H1 (cell line): ENCODE measurements at regions not wholly inside any gene's neighbourhood (a gene's known extent, or its start where the extent isn't known, plus 50 kb on each side); places are given as distances from the start of the nearest gene placed in this dataset.
A peak's percentile ranks its signal among the peaks of the same experiment; 100 is the strongest.

Source experiments
- CTCF ChIA-PET: fragments of 300-600 bp; sonication (Branson Sonifier 250); formaldehyde crosslinking; loops from one replicate; lab custom pipeline; 2021; ENCODE audit not compliant: partially characterized antibody; lab: Charles Lee
- POLR2A ChIA-PET: fragments of 300-600 bp; sonication (Branson Sonifier 250); formaldehyde crosslinking; loops from one replicate; lab custom pipeline; 2021; ENCODE audit warnings: inconsistent platforms; ENCODE audit not compliant: partially characterized antibody; lab: Charles Lee
- DNase-seq, 2 experiments: peaks; one replicate each; pipeline versions ENCODE4 v3.0.0 to v3.0.0-alpha.2; 2010 to 2022; ENCODE audit warnings: low spot score in 2 of 2, low read depth in 1 of 2, mixed read lengths in 1 of 2
- FAIRE-seq: peaks from 2 replicates; lab custom pipeline; 2011; peaks lifted over from hg19 to GRCh38; lab: Jason Lieb, UNC
- H2AFZ ChIP-seq: 2 replicates; pipeline ENCODE4 v1.8.1; 2012; ENCODE audit warnings: low read length, inconsistent platforms
- H2AK5ac ChIP-seq: 2 replicates; pipeline ENCODE4 v1.6.1; 2013; ENCODE audit warnings: low read depth, low read length
- H2BK120ac ChIP-seq: replicated peaks from 2 replicates; pipeline ENCODE3; 2013; ENCODE audit warnings: low read depth, low read length, inconsistent platforms
- H2BK12ac ChIP-seq: 2 replicates; pipeline ENCODE4 v1.6.1; 2013; ENCODE audit warnings: low read depth, low read length
- H2BK15ac ChIP-seq: 2 replicates; pipeline ENCODE4 v1.6.1; 2013; ENCODE audit warnings: low read length
- H2BK20ac ChIP-seq: 2 replicates; pipeline ENCODE4 v1.6.1; 2013; ENCODE audit warnings: low read length
- H2BK5ac ChIP-seq: 2 replicates; pipeline ENCODE4 v1.6.1; 2013; ENCODE audit warnings: low read depth, low read length
- H3K14ac ChIP-seq: 2 replicates; pipeline ENCODE4 v1.6.1; 2013; ENCODE audit warnings: inconsistent platforms; ENCODE audit not compliant: insufficient read length
- H3K18ac ChIP-seq: 2 replicates; pipeline ENCODE4 v1.6.1; 2013; ENCODE audit warnings: low read length; ENCODE audit errors: extremely low read depth
- H3K23ac ChIP-seq: 2 replicates; pipeline ENCODE4 v1.6.1; 2013; ENCODE audit warnings: inconsistent platforms; ENCODE audit not compliant: insufficient read length
- H3K23me2 ChIP-seq: 2 replicates; pipeline ENCODE4 v1.6.1; 2013; ENCODE audit warnings: low read depth, low read length
- H3K27ac ChIP-seq: 2 replicates; pipeline ENCODE4 v1.6.1; 2011; ENCODE audit warnings: low read depth, low read length, inconsistent platforms
- H3K27me3 ChIP-seq, 4 experiments: replicated peaks in 1 of 4; 1 replicate in 1 of 4; 2 replicates in 3 of 4; pipeline versions ENCODE4 v1.6.1 to v1.8.1; 2011 to 2013; ENCODE audit warnings: low read length in 3 of 4, mild to moderate bottlenecking in 3 of 4, inconsistent platforms in 2 of 4, mixed read lengths in 2 of 4, moderate library complexity in 1 of 4; ENCODE audit not compliant: control insufficient read depth in 3 of 4, insufficient read depth in 3 of 4; ENCODE audit errors: extremely low read depth in 1 of 4
- H3K36me3 ChIP-seq, 4 experiments: 2 replicates each; pipeline versions ENCODE4 v1.6.1 to v1.8.1; 2011 to 2013; ENCODE audit warnings: mild to moderate bottlenecking in 4 of 4, low read length in 3 of 4, moderate library complexity in 2 of 4, control low read depth in 1 of 4, inconsistent platforms in 1 of 4; ENCODE audit not compliant: insufficient read depth in 4 of 4, control insufficient read depth in 2 of 4
- H3K4ac ChIP-seq: replicated peaks from 2 replicates; pipeline ENCODE3; 2013; ENCODE audit warnings: low read length, low read depth, mixed read lengths, inconsistent platforms; ENCODE audit not compliant: insufficient read length
- H3K4me1 ChIP-seq, 4 experiments: replicated peaks in 1 of 4; 1 replicate in 1 of 4; 2 replicates in 3 of 4; pipeline versions ENCODE4 v1.6.1 to v1.8.1; 2011 to 2013; ENCODE audit warnings: low read length in 3 of 4, inconsistent platforms in 2 of 4, mixed read lengths in 1 of 4; ENCODE audit not compliant: insufficient read depth in 4 of 4, control insufficient read depth in 3 of 4
- H3K4me2 ChIP-seq, 2 experiments: 2 replicates each; pipeline versions ENCODE4 v1.6.1 to v1.8.1; 2011 to 2013; ENCODE audit warnings: low read depth in 2 of 2, low read length in 2 of 2, control low read depth in 1 of 2, inconsistent platforms in 1 of 2, mild to moderate bottlenecking in 1 of 2; ENCODE audit not compliant: insufficient read depth in 1 of 2
- H3K4me3 ChIP-seq, 4 experiments: fragments of 200-600, 300-600 bp in 1 of 4; sonication (generic), shearing (Covaris generic), sonication (Bioruptor Twin) in 1 of 4; 2 replicates each; pipeline versions ENCODE4 v1.5.1 to v1.8.1; 2011 to 2016; ENCODE audit warnings: low read length in 4 of 4, low read depth in 3 of 4, control low read depth in 2 of 4, inconsistent platforms in 2 of 4, mild to moderate bottlenecking in 2 of 4, mixed read lengths in 1 of 4, moderate library complexity in 1 of 4; ENCODE audit not compliant: insufficient read depth in 2 of 4; ENCODE audit errors: extremely low read depth in 1 of 4
- H3K56ac ChIP-seq: replicated peaks from 2 replicates; pipeline ENCODE3; 2013; ENCODE audit warnings: low read depth, mild to moderate bottlenecking, mixed read lengths, low read length, inconsistent platforms; ENCODE audit not compliant: insufficient read length
- H3K79me1 ChIP-seq: 2 replicates; pipeline ENCODE4 v1.6.1; 2013; ENCODE audit warnings: low read depth, low read length, control low read depth
- H3K79me2 ChIP-seq, 2 experiments: 2 replicates each; pipeline versions ENCODE4 v1.6.1 to v1.8.1; 2012 to 2013; ENCODE audit warnings: low read length in 2 of 2, mild to moderate bottlenecking in 2 of 2, inconsistent platforms in 1 of 2; ENCODE audit not compliant: insufficient read depth in 2 of 2, control insufficient read depth in 1 of 2
- H3K9ac ChIP-seq, 4 experiments: replicated peaks in 1 of 4; 1 replicate in 1 of 4; 2 replicates in 3 of 4; pipeline versions ENCODE4 v1.6.1 to v1.8.1; 2011 to 2013; ENCODE audit warnings: low read depth in 3 of 4, low read length in 3 of 4, control low read depth in 2 of 4, mild to moderate bottlenecking in 2 of 4, moderate library complexity in 2 of 4, inconsistent platforms in 1 of 4; ENCODE audit errors: extremely low read depth in 1 of 4
- H3K9me3 ChIP-seq, 2 experiments: 2 replicates each; pipeline versions ENCODE4 v1.6.1 to v1.8.1; 2012 to 2013; ENCODE audit warnings: mild to moderate bottlenecking in 2 of 2, moderate library complexity in 2 of 2, control low read depth in 1 of 2, inconsistent platforms in 1 of 2, low read depth in 1 of 2, low read length in 1 of 2, mixed read lengths in 1 of 2; ENCODE audit not compliant: insufficient read depth in 2 of 2
- H4K20me1 ChIP-seq, 2 experiments: replicated peaks in 1 of 2; 2 replicates each; pipeline versions ENCODE3 to v1.8.1; 2011 to 2013; ENCODE audit warnings: inconsistent platforms in 2 of 2, low read length in 2 of 2, mild to moderate bottlenecking in 1 of 2; ENCODE audit not compliant: insufficient read depth in 2 of 2, control insufficient read depth in 1 of 2
- H4K5ac ChIP-seq: 2 replicates; pipeline ENCODE4 v1.6.1; 2013; ENCODE audit warnings: low read length, low read depth, mixed read lengths, inconsistent platforms; ENCODE audit not compliant: insufficient read length
- H4K8ac ChIP-seq: 2 replicates; pipeline ENCODE4 v1.8.0; 2013; ENCODE audit warnings: mild to moderate bottlenecking, moderate library complexity, low read length, inconsistent platforms; ENCODE audit not compliant: insufficient read depth; ENCODE audit errors: extremely low read depth
- H4K91ac ChIP-seq: replicated peaks from 2 replicates; pipeline ENCODE3; 2013; ENCODE audit warnings: low read length, mixed read lengths, inconsistent platforms; ENCODE audit not compliant: insufficient read length
- ASH2L ChIP-seq: fragments of 200-600, 300-600 bp; sonication (generic); IDR thresholded peaks from one replicate; pipeline ENCODE4 v1.7.1; 2017; ENCODE audit warnings: low read length
- BACH1 ChIP-seq: IDR thresholded peaks from 2 replicates; pipeline ENCODE4 v1.6.1; 2012; ENCODE audit warnings: low read length, improper control_type of control experiment
- CTBP2 ChIP-seq: IDR thresholded peaks from 2 replicates; pipeline ENCODE4 v1.7.0; 2011; ENCODE audit warnings: borderline replicate concordance, mild to moderate bottlenecking, moderate library complexity, mixed read lengths, low read length; ENCODE audit not compliant: insufficient read depth, insufficient read length
- EGR1 ChIP-seq: IDR thresholded peaks from 2 replicates; pipeline ENCODE4 v1.6.1; 2011; ENCODE audit warnings: low read depth, low read length, borderline replicate concordance
- GTF2F1 ChIP-seq: IDR thresholded peaks from 2 replicates; pipeline ENCODE4 v1.6.1; 2012; ENCODE audit warnings: low read depth, low read length, improper control_type of control experiment, borderline replicate concordance
- MAFK ChIP-seq: IDR thresholded peaks from 2 replicates; pipeline ENCODE4 v1.6.1; 2012; ENCODE audit warnings: low read depth, mild to moderate bottlenecking, improper control_type of control experiment, low read length
- PHF8 ChIP-seq: fragments of 200-600 bp; sonication (generic); conservative IDR thresholded peaks from 2 replicates; pipeline ENCODE4 v1.7.1; 2012; ENCODE audit warnings: low read depth, mild to moderate bottlenecking, inconsistent platforms, low read length, moderate library complexity
- POLR2A ChIP-seq, 2 experiments: IDR thresholded peaks; 1 replicate in 1 of 2; 2 replicates in 1 of 2; pipeline ENCODE4 v1.6.1; 2011; ENCODE audit warnings: low read depth in 2 of 2, low read length in 2 of 2, mild to moderate bottlenecking in 2 of 2; ENCODE audit errors: control extremely low read depth in 1 of 2
- RAD21 ChIP-seq, 2 experiments: IDR thresholded peaks in 1 of 2; conservative IDR thresholded peaks in 1 of 2; 2 replicates each; pipeline ENCODE4 v1.6.1; 2011; ENCODE audit warnings: low read depth in 2 of 2, low read length in 2 of 2, improper control_type of control experiment in 1 of 2, inconsistent platforms in 1 of 2, mild to moderate bottlenecking in 1 of 2, moderate library complexity in 1 of 2
- RNF2 ChIP-seq: fragments of 200-900, 300-1000 bp; sonication (generic); IDR thresholded peaks from 2 replicates; pipeline ENCODE4 v1.7.1; 2016; ENCODE audit warnings: borderline replicate concordance, low read depth, mild to moderate bottlenecking, antibody characterized with exemption, low read length; ENCODE audit not compliant: poor library complexity, severe bottlenecking; ENCODE audit errors: missing control alignments
- RXRA ChIP-seq: IDR thresholded peaks from 2 replicates; pipeline ENCODE4 v1.6.1; 2011; ENCODE audit warnings: low read depth, mild to moderate bottlenecking, low read length, moderate library complexity; ENCODE audit not compliant: insufficient read depth
- SIX5 ChIP-seq: IDR thresholded peaks from 2 replicates; pipeline ENCODE4 v1.6.1; 2011; ENCODE audit warnings: mild to moderate bottlenecking, low read depth, low read length
- TBP ChIP-seq: IDR thresholded peaks from 2 replicates; pipeline ENCODE4 v1.6.1; 2011; ENCODE audit warnings: low read depth, low read length, improper control_type of control experiment
- TEAD4 ChIP-seq: IDR thresholded peaks from 2 replicates; pipeline ENCODE4 v1.6.1; 2012; ENCODE audit warnings: low read depth, low read length, inconsistent platforms, mixed read lengths
- WGBS, 2 experiments: shearing (Covaris generic) in 1 of 2; methylation state at CpG; one replicate each; pipeline versions ENCODE4 v1.1.6 to v1.1.7; 2013 to 2015; ENCODE audit warnings: low lambda C conversion rate in 2 of 2, mixed read lengths in 2 of 2, inconsistent platforms in 1 of 2, low coverage in 1 of 2, missing lambda C conversion rate in 1 of 2; ENCODE audit not compliant: insufficient replicate concordance in 2 of 2, insufficient coverage in 1 of 2, insufficient read length in 1 of 2; ENCODE audit errors: extremely low coverage in 1 of 2, missing lambda C conversion rate in 1 of 2; 5-methylcytosine and 5-hydroxymethylcytosine counted together

GRCh38 chr11:97461934-97462333, 1072.1 kb downstream of the JRKL start:
- no peaks in the 10 kb centered on the region for H3K23me2 ChIP-seq
- no peak overlapping the region for H3K27ac ChIP-seq
- no peak overlapping the region for H4K5ac ChIP-seq
- H3K4ac ChIP-seq: no peak overlapping the region
- H3K4me3 ChIP-seq: no peak overlapping the region
- no peak overlapping the region for H2BK5ac ChIP-seq
- peak overlapping the region; percentile 8; the same call in 1 of the 2 replicates for H4K8ac ChIP-seq
- H3K4me1 ChIP-seq: no peaks in the 10 kb centered on the region
- no peak overlapping the region for H4K91ac ChIP-seq
- H2BK15ac ChIP-seq: no peak overlapping the region
- H3K56ac ChIP-seq: no peak overlapping the region
- H2AK5ac ChIP-seq: no peak overlapping the region
- no peak overlapping the region for H3K4me2 ChIP-seq
- H3K79me1 ChIP-seq: no peaks in the 10 kb centered on the region
- H3K27me3 ChIP-seq: no peaks in the 10 kb centered on the region
- H3K36me3 ChIP-seq: 0 out of 8 replicates have a peak, but pooled peaks cover 0 to 4% (median 0%) of the 10 kb centered on the region in 4 experiments
- H3K9me3 ChIP-seq: peaks cover 16 to 18% of the 10 kb centered on the region in 2 experiments
- H4K20me1 ChIP-seq: no peaks in the 10 kb centered on the region
- WGBS, 2 experiments: 95% methylated on average over 9 of the region's 9 CpGs; no CpG with 5 or more reads in 1 of the 2 experiments
- H3K18ac ChIP-seq: no peak overlapping the region; the same call in 1 of the 2 replicates
- H2AFZ ChIP-seq: no peak overlapping the region
- H2BK20ac ChIP-seq: no peak overlapping the region
- no peak overlapping the region; the same call in 1 of the 2 replicates for H2BK12ac ChIP-seq
- CTCF ChIA-PET: no interaction called here
- no peak overlapping the region for H3K23ac ChIP-seq
- no peak overlapping the region for H3K14ac ChIP-seq
- H3K9ac ChIP-seq: no peak overlapping the region
- POLR2A ChIA-PET: no interaction called here
- no peak overlapping the region for H2BK120ac ChIP-seq
- FAIRE-seq (no peak), DNase-seq (no peak)
- H3K79me2 ChIP-seq: no peaks in the 10 kb centered on the region
- TF ChIP-seq BACH1 (no peak), SIX5 (no peak), RXRA (no peak), RNF2 (no peak), GTF2F1 (no peak), PHF8 (no peak), RAD21 (IDR thresholded peaks at IDR 0.05 in 1 of 2, conservative IDR thresholded peaks at IDR 0.05 in 1 of 2; ENCODE audit: low read depth in 2 of 2, low read length in 2 of 2) (no peak), ASH2L (no peak), POLR2A (IDR thresholded peaks at IDR 0.05; ENCODE audit: control extremely low read depth in 1 of 2, low read depth in 2 of 2, low read length in 2 of 2) (no peak), CTBP2 (no peak), EGR1 (no peak), TEAD4 (no peak), MAFK (no peak), TBP (no peak)
